Tibial nerve (tissue), 4 donors: ENCODE measurements at regions not wholly inside any gene's neighbourhood (a gene's known extent, or its start where the extent isn't known, plus 50 kb on each side); places are given as distances from the start of the nearest gene placed in this dataset.

Experiments
- DNase-seq, 2 donors: peaks; one replicate each; pipeline ENCODE4 v3.0.0-alpha.2; 2019; ENCODE audit warnings: low spot score in 2 of 2
- H3K27ac ChIP-seq, 4 donors: fragments of 200-600 bp; sonication (generic) in 3 of 4; one replicate each; pipeline ENCODE4 v1.5.1; 2017 to 2019; ENCODE audit warnings: mild to moderate bottlenecking in 1 of 4
- H3K27me3 ChIP-seq, 2 donors: fragments of 200-600 bp; sonication (generic) in 1 of 2; one replicate each; pipeline versions ENCODE4 v1.5.1 to v1.6.0; 2017 to 2019
- H3K36me3 ChIP-seq, 3 donors: fragments of 200-600 bp; sonication (generic); one replicate each; pipeline ENCODE4 v1.5.1; 2018 to 2019
- H3K4me1 ChIP-seq, 4 donors: fragments of 200-600 bp; sonication (generic) in 3 of 4; one replicate each; pipeline ENCODE4 v1.5.1; 2017 to 2019
- H3K4me3 ChIP-seq, 4 donors: fragments of 200-600 bp; sonication (generic) in 3 of 4; one replicate each; pipeline ENCODE4 v1.5.1; 2017 to 2019; ENCODE audit warnings: mild to moderate bottlenecking in 1 of 4, moderate library complexity in 1 of 4
- H3K9me3 ChIP-seq, 4 donors: fragments of 200-600 bp; sonication (generic) in 3 of 4; one replicate each; pipeline ENCODE4 v1.5.1; 2017 to 2019
- EP300 ChIP-seq, 2 donors: sonication (generic); formaldehyde crosslinking; IDR thresholded peaks; one replicate each; pipeline ENCODE4 v1.6.1; 2017; ENCODE audit warnings: antibody characterized with exemption in 2 of 2, mild to moderate bottlenecking in 1 of 2
- POLR2A ChIP-seq, 2 donors: fragments of 450-650 bp; IDR thresholded peaks; one replicate each; pipeline ENCODE4 v1.6.1; 2017; ENCODE audit warnings: antibody characterized with exemption in 2 of 2, mild to moderate bottlenecking in 2 of 2, moderate library complexity in 2 of 2
- WGBS, 2 donors: methylation state at CpG; one replicate each; pipeline ENCODE4 v1.1.5; 2018; 5-methylcytosine and 5-hydroxymethylcytosine counted together
- TF ChIP-seq, protein P1 (sequence below), 5 experiments: fragments of 200-600 bp in 3 of 5; fragments of 450-650 bp in 2 of 5; sonication (generic) in 3 of 5; IDR thresholded peaks; one replicate each; pipeline ENCODE4 v1.5.1; 2016 to 2019; ENCODE audit warnings: antibody characterized with exemption in 5 of 5, mild to moderate bottlenecking in 3 of 5, moderate library complexity in 2 of 5

DNA sequence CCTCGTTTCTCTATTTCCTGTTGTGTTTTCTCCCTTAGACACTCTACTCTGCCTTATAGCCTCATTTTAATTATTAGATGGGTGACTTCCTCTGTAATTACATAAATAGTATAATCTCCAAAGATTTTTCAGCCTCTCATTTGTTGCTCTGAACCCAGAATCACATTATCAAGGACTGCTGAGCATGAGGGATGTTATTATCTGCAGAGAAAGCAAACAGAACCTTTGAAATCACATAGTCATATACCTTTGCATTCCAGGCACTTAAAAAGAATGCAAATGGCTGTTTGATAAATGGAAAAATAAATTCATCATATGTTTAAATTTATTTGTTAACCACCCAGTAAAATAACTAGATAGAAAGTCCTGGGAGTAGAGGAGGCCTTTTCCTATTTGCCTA is 305.1 kb upstream of the PPP1R2C start:
- no peak for DNase-seq
- H3K4me1 ChIP-seq: no peaks in the 10 kb centered on the region
- no peak for TF ChIP-seq POLR2A (IDR thresholded peaks at IDR 0.05)
- TF ChIP-seq, protein P1, sequence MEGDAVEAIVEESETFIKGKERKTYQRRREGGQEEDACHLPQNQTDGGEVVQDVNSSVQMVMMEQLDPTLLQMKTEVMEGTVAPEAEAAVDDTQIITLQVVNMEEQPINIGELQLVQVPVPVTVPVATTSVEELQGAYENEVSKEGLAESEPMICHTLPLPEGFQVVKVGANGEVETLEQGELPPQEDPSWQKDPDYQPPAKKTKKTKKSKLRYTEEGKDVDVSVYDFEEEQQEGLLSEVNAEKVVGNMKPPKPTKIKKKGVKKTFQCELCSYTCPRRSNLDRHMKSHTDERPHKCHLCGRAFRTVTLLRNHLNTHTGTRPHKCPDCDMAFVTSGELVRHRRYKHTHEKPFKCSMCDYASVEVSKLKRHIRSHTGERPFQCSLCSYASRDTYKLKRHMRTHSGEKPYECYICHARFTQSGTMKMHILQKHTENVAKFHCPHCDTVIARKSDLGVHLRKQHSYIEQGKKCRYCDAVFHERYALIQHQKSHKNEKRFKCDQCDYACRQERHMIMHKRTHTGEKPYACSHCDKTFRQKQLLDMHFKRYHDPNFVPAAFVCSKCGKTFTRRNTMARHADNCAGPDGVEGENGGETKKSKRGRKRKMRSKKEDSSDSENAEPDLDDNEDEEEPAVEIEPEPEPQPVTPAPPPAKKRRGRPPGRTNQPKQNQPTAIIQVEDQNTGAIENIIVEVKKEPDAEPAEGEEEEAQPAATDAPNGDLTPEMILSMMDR (IDR thresholded peaks at IDR 0.05): no peak
- no peak for TF ChIP-seq EP300 (IDR thresholded peaks at IDR 0.05)
- no peak overlapping the region for H3K27ac ChIP-seq
- no peak overlapping the region for H3K4me3 ChIP-seq
- no peaks in the 10 kb centered on the region for H3K36me3 ChIP-seq
- 59 to 65% methylated on average over 1 of the region's 1 CpG for WGBS, 2 donors
- no peaks in the 10 kb centered on the region for H3K9me3 ChIP-seq
- no peaks in the 10 kb centered on the region for H3K27me3 ChIP-seq

DNA sequence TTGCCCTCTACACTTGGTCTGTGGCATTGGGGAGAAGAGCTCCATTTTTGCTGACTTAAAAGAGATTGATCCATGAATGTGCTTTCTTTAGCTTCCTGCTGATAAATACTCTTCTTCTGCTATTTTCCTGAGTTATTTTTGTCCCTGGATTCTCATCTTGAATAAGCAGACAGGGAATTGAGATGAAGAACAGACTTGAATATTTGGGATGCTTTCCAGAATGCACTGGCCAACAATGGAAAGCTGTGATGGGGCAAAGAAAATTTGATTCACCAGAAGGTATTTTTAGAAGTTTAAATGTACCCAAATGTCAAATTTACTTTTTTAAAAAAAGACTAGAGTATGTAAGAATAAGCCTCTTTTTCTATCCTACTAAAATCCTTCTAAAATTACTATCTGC is 309.9 kb upstream of the PPP1R2C start:
- H3K36me3 ChIP-seq: no peaks in the 10 kb centered on the region
- H3K9me3 ChIP-seq: no peaks in the 10 kb centered on the region
- H3K4me1 ChIP-seq: no peaks in the 10 kb centered on the region
- H3K27ac ChIP-seq: no peak overlapping the region
- no peak overlapping the region for H3K4me3 ChIP-seq
- no peak for DNase-seq
- H3K27me3 ChIP-seq: no peaks in the 10 kb centered on the region
- TF ChIP-seq EP300 (IDR thresholded peaks at IDR 0.05): no peak

DNA sequence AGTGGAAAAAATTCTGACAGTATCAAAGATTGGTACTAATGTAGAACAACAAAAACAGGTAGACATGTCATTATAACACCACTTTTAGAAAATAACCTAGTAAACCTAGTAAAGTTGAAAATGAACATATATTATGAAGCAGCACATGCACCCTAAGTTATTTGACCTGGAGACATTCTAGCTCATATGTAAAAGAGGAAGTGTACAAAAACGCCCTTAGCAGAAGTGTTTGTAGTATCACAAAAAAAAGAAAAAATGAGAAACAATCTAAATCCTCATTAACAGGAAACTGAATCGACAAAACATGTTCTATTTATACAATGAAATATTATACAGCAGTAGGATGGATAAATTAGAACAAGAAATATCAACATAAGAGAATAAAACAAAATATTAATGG is 318.9 kb upstream of the PPP1R2C start:
- 56 to 69% methylated on average over 2 of the region's 2 CpGs for WGBS, 2 donors
- TF ChIP-seq POLR2A (IDR thresholded peaks at IDR 0.05) (no peak), EP300 (IDR thresholded peaks at IDR 0.05) (no peak)
- no peak overlapping the region for H3K27ac ChIP-seq
- no peaks in the 10 kb centered on the region for H3K36me3 ChIP-seq
- H3K4me3 ChIP-seq: no peak overlapping the region
- no peaks in the 10 kb centered on the region for H3K9me3 ChIP-seq
- no peaks in the 10 kb centered on the region for H3K4me1 ChIP-seq
- DNase-seq: no peak
- peaks cover 0 to 17% of the 10 kb centered on the region in 2 donors for H3K27me3 ChIP-seq

DNA sequence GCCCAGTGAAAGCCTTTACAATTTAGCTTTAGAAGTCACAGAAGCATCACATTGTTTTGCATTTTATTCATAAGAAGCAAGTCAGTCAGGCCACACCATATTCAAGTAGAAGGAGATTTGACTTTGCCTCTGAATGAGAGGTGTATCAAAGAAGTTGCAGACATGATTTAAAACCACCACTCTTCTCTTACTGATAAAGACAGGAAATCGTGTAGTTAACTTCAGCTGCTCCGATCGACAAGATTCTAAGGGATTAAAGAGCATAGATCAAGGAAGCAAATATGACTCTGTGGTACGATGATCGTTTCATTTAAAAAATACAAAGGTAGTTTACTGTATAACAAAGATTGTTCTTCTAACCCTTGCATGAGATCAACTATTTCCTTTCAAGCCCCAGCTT is 328.0 kb upstream of the PPP1R2C start:
- no peaks in the 10 kb centered on the region for H3K4me1 ChIP-seq
- WGBS, 2 donors: 76 to 88% methylated on average over 5 of the region's 5 CpGs
- no peak for DNase-seq
- H3K27me3 ChIP-seq: peaks cover 0 to 3% of the 10 kb centered on the region in 2 donors
- no peak overlapping the region for H3K4me3 ChIP-seq
- TF ChIP-seq, protein P1 (IDR thresholded peaks at IDR 0.05): no peak
- no peak for TF ChIP-seq EP300 (IDR thresholded peaks at IDR 0.05)
- TF ChIP-seq POLR2A (IDR thresholded peaks at IDR 0.05): no peak
- no peaks in the 10 kb centered on the region for H3K9me3 ChIP-seq
- no peak overlapping the region for H3K27ac ChIP-seq
- H3K36me3 ChIP-seq: no peaks in the 10 kb centered on the region

DNA sequence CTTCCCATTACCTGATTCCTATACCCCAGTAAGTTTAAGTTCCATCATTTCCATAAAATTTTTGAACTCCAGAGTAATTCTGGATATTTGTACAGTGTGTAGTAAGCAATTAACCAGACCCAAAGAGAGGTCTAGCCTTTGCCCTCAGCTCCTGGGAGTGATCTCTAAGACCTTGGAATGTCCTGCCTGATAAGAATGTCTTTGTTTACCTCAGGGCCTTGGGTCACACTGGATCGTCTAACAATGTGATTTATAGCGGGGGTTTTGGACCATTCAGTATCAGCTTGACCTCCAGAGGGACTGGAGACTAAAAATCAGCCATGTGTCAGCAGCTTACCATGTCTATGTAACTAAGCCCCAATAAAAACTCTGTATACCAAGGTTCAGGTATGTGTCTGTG is 330.9 kb upstream of the PPP1R2C start:
- Histone ChIP-seq H3K27me3 (no peaks in the 10 kb centered on the region), H3K4me1 (no peaks in the 10 kb centered on the region), H3K9me3 (no peaks in the 10 kb centered on the region), H3K4me3 (no peak overlapping the region), H3K36me3 (no peaks in the 10 kb centered on the region), H3K27ac (no peak overlapping the region)
- WGBS, 2 donors: 33 to 40% methylated on average over 2 of the region's 2 CpGs
- DNase-seq: no peak
- TF ChIP-seq EP300 (IDR thresholded peaks at IDR 0.05): no peak

DNA sequence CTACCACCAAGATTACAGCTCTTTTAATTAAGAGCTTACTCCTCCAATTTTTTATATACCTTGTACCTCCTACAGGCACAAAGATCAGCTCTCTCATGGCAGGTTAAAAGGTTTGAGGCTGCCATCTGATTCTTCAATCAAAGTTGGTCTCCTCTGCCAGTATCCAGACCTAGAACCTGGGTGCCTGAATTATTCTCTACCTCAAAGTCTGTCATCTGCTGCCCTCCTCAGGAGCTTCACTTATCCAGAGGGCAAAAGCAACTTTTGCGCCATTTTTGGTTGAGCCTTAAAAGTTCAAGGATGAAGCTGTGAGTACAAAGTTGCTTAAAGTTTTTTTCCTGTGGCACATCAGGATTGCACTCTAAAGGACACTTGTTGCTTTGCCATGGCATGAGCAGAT is 343.7 kb upstream of the PPP1R2C start:
- 90 to 100% methylated on average over 1 of the region's 1 CpG for WGBS, 2 donors

More for the DNA sequence above, 343.7 kb upstream of the PPP1R2C start:
- TF ChIP-seq POLR2A (IDR thresholded peaks at IDR 0.05) (no peak), EP300 (IDR thresholded peaks at IDR 0.05) (no peak)
- TF ChIP-seq, protein P1 (IDR thresholded peaks at IDR 0.05): no peak
- H3K27ac ChIP-seq: no peak overlapping the region
- DNase-seq: no peak
- no peaks in the 10 kb centered on the region for H3K4me1 ChIP-seq
- no peaks in the 10 kb centered on the region for H3K36me3 ChIP-seq
- no peaks in the 10 kb centered on the region for H3K27me3 ChIP-seq
- H3K4me3 ChIP-seq: no peak overlapping the region
- no peaks in the 10 kb centered on the region for H3K9me3 ChIP-seq
